Cardiac muscle cell (in vitro differentiated cells and primary cell): ENCODE measurements at regions not wholly inside any gene's neighbourhood (a gene's known extent, or its start where the extent isn't known, plus 50 kb on each side); places are given as distances from the start of the nearest gene placed in this dataset.
"Not testable (repeated sequence)": the region's sequence is repeated elsewhere in the genome, so short reads cannot be mapped to it uniquely, and the experiment has no call there.

Experiments used
- DNase-seq, 2 donors: peaks; one replicate each; pipeline versions ENCODE4 v3.0.0 to v3.0.0-alpha.2; 2010 to 2017; ENCODE audit warnings: low read depth in 1 of 2, low spot score in 1 of 2
- H3K27ac ChIP-seq: fragments of 200-600 bp; sonication (generic); 2 replicates; pipeline ENCODE4 v1.5.1; 2016
- H3K27me3 ChIP-seq: fragments of 200-600 bp; sonication (generic); 2 replicates; pipeline ENCODE4 v1.6.0; 2016; ENCODE audit warnings: control low read depth
- H3K36me3 ChIP-seq: fragments of 200-600 bp; sonication (generic); 2 replicates; pipeline ENCODE4 v1.5.1; 2016; ENCODE audit warnings: control low read depth
- H3K4me1 ChIP-seq: fragments of 200-600 bp; sonication (generic); 2 replicates; pipeline ENCODE4 v1.8.1; 2017; ENCODE audit warnings: low read depth, mild to moderate bottlenecking, mixed run types
- H3K4me3 ChIP-seq: fragments of 200-600 bp; sonication (generic); 2 replicates; pipeline ENCODE4 v1.5.1; 2016; ENCODE audit warnings: mild to moderate bottlenecking
- H3K9me3 ChIP-seq: fragments of 200-600 bp; sonication (generic); 2 replicates; pipeline ENCODE4 v1.5.1; 2017; ENCODE audit warnings: low read depth, mild to moderate bottlenecking, control low read depth
- CTCF ChIP-seq: IDR thresholded peaks from 2 replicates; pipeline ENCODE4 v1.5.1; 2012; ENCODE audit warnings: low read depth, mild to moderate bottlenecking, low read length

GRCh38 chr2:175275539-175275938 is 94.0 kb upstream of the ATP5MC3 start:
- TF ChIP-seq CTCF, result no peak
- Histone ChIP-seq H3K4me1 (no peaks in the 10 kb centered on the region), H3K27me3 (no peaks in the 10 kb centered on the region), H3K36me3 (no peaks in the 10 kb centered on the region), H3K4me3 (no peak overlapping the region), H3K9me3 (no peaks in the 10 kb centered on the region), H3K27ac (no peak overlapping the region)
- DNase-seq, result no peak

GRCh38 chr2:175259164-175259563 is 77.7 kb upstream of the ATP5MC3 start:
- Histone ChIP-seq H3K27ac (no peak overlapping the region), H3K36me3 (no peaks in the 10 kb centered on the region), H3K4me3 (no peak overlapping the region), H3K27me3 (no peaks in the 10 kb centered on the region), H3K9me3 (no peaks in the 10 kb centered on the region), H3K4me1 (no peaks in the 10 kb centered on the region)
- no peak for DNase-seq
- no peak for TF ChIP-seq CTCF

DNA sequence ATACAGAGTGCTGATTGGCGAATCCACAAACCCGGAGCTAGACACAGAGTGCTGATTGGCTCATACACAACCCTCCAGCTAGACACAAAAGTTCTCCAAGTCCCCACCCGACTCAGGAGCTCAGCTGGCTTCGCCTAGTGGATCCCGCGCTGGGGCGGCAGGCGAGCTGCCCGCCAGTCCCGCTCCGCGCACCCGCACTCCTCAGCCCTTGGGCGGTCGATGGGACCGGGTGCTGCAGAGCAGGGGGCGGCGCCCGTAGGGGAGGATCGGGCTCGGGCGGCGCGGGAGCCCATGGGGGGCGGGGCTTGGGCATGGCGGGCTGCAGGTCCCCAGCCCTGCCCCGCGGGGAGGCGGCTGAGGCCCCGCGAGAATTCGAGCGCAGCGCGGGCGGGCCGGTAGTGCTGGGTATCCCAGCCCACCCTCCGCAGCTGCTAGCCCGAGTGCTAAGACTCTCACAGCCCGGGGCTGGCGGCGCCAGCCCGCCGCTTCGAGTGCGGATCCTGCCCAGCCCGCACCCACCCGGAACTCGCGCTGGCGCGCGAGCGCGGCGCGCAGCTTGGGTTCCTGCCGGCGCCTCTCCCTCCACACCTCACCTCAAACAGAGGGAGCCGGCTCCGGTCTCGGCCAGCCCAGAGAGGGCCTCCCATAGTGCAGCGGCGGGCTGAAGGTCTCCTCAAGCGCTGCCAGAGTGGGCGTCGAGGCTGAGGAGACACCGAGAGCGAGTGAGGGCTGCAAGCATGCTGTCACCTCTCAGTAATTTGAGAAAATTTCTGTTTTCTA is 75.5 kb upstream of the ATP5MC3 start:
- H3K36me3 ChIP-seq, result no peaks in the 10 kb centered on the region
- H3K4me3 ChIP-seq, result no peak overlapping the region
- H3K9me3 ChIP-seq, result no peaks in the 10 kb centered on the region
- H3K27me3 ChIP-seq, result peaks cover 4% of the 10 kb centered on the region
- no peak overlapping the region for H3K27ac ChIP-seq
- no peak for DNase-seq
- H3K4me1 ChIP-seq, result no peaks in the 10 kb centered on the region
- TF ChIP-seq CTCF, result no peak

DNA sequence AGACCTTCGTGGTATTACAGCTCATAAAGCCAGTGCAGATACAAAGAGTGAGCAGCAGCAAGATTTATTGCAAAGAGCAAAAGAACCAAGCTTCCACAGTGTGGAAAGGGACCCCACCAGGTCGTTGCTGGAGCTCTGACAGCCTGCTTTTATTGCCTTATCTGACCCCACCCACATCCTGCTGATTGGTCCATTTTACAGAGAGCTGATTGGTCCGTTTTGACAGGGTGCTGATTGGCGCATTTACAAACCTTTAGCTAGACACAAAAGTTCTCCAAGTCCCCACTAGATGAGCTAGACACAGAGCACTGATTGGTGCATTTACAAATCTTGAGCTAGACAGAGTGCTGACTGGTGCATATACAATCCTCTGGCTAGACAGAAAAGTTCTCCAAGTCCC is 74.9 kb upstream of the ATP5MC3 start:
- H3K9me3 ChIP-seq, H3K4me3 ChIP-seq, H3K4me1 ChIP-seq, H3K27ac ChIP-seq, H3K36me3 ChIP-seq, DNase-seq, H3K27me3 ChIP-seq: not testable (repeated sequence)

- H3K4me1 ChIP-seq, result no peaks in the 10 kb centered on the region
- peaks cover 4% of the 10 kb centered on the region for H3K27me3 ChIP-seq
- TF ChIP-seq CTCF, result no peak
- H3K9me3 ChIP-seq, result no peaks in the 10 kb centered on the region
- no peak overlapping the region for H3K4me3 ChIP-seq
- H3K27ac ChIP-seq, result no peak overlapping the region
- no peaks in the 10 kb centered on the region for H3K36me3 ChIP-seq
- no peak for DNase-seq
These were observed 72.4 kb upstream of the ATP5MC3 start for GRCh38 chr2:175253871-175254270.

DNA sequence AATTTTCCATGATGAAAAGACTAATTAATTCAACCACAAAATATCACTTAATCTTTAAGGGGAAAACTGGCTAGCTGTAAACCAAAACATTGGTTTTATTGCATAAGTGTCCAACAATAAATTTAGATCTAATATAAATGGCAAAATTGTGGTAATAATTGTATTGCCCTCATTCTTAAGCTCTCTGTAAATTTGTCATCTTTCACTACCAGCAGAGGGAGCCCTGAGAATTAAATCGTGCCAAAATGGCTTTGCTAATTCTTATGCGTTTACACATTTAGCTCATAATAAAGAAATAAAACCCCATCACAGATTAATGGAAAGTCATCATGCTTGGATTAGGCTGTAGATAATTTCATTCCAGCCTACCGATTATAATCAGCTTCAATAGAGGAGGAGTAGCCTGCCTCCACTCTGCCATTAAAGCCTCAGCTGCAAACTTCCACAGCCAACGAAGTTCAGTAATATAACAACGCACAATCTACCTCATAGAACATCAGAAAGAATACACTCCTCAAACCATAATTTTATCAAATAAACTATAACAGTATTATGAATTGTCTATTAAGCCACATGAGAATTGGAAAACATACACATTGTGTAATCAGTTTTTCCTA is 70.0 kb upstream of the ATP5MC3 start:
- peak; percentile 53 to 60 for DNase-seq
- H3K36me3 ChIP-seq, result no peaks in the 10 kb centered on the region
- TF ChIP-seq CTCF, result peak; percentile 68
- no peak overlapping the region for H3K27ac ChIP-seq
- H3K4me3 ChIP-seq, result no peak overlapping the region
- no peaks in the 10 kb centered on the region for H3K9me3 ChIP-seq
- peaks cover 4% of the 10 kb centered on the region for H3K27me3 ChIP-seq
- H3K4me1 ChIP-seq, result no peaks in the 10 kb centered on the region
